ENCODE measurements at regions not wholly inside any gene's neighbourhood (a gene's known extent, or its start where the extent isn't known, plus 50 kb on each side); places are given as distances from the start of the nearest gene placed in this dataset.

GRCh38 chr7:106535234-106535932 is 125.6 kb downstream of the CCDC71L start:
- TF ChIP-seq USF1 (IDR thresholded peaks at IDR 0.05) (no peak), ZBTB7A (IDR thresholded peaks at IDR 0.05; ENCODE audit: low read depth) (no peak), EP300 (IDR thresholded peaks at IDR 0.05; ENCODE audit: borderline replicate concordance) (no peak), FOXM1 (IDR thresholded peaks at IDR 0.05; ENCODE audit: borderline replicate concordance, low read depth) (no peak), REST (IDR thresholded peaks at IDR 0.05; ENCODE audit: low read depth) (no peak), CEBPB (IDR thresholded peaks at IDR 0.05) (no peak), NFIC (IDR thresholded peaks at IDR 0.05) (no peak), EGR1 (IDR thresholded peaks at IDR 0.05) (no peak), TEAD4 (IDR thresholded peaks at IDR 0.05) (no peak)

- TF ChIP-seq ZBTB7A (IDR thresholded peaks at IDR 0.05; ENCODE audit: low read depth), result no peak
Measured at GRCh38 chr7:106534271-106534846, 126.6 kb downstream of the CCDC71L start.

DNA sequence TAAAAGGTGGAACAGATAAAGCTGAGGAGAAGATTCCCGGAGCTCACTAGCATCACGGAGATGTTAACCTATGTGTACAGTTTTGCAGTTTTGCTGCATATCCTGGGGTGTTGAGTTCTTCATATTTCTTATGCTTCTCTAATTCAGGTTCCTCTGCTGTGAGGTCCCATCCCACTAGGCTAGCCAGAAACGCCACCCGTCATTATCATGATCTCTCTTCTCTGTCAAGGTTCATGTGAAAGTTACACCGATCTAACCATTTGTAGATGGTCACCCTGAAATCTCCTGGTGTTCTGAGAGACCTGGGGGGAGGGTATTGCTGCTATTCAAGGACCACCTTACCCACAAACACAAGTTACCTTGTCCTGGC is 136.3 kb downstream of the CCDC71L start:
- TF ChIP-seq FOXM1 (IDR thresholded peaks at IDR 0.05; ENCODE audit: borderline replicate concordance, low read depth) (no peak), TCF12 (IDR thresholded peaks at IDR 0.05; ENCODE audit: low read depth) (no peak), ZBTB7A (IDR thresholded peaks at IDR 0.05; ENCODE audit: low read depth) (no peak), RAD21 (IDR thresholded peaks at IDR 0.05; ENCODE audit: low read depth) (no peak), TAF1 (IDR thresholded peaks at IDR 0.05; ENCODE audit: low read depth) (no peak), MAX (IDR thresholded peaks at IDR 0.05) (no peak), CREB1 (IDR thresholded peaks at IDR 0.05; ENCODE audit: low read depth) (no peak), EGR1 (IDR thresholded peaks at IDR 0.05) (no peak), USF1 (IDR thresholded peaks at IDR 0.05) (no peak), YY1 (IDR thresholded peaks at IDR 0.05; ENCODE audit: low read depth) (no peak), NFIC (IDR thresholded peaks at IDR 0.05) (no peak), CEBPB (IDR thresholded peaks at IDR 0.05) (no peak), EP300 (IDR thresholded peaks at IDR 0.05; ENCODE audit: borderline replicate concordance) (no peak), REST (IDR thresholded peaks at IDR 0.05; ENCODE audit: low read depth) (no peak), TEAD4 (IDR thresholded peaks at IDR 0.05) (no peak)

DNA sequence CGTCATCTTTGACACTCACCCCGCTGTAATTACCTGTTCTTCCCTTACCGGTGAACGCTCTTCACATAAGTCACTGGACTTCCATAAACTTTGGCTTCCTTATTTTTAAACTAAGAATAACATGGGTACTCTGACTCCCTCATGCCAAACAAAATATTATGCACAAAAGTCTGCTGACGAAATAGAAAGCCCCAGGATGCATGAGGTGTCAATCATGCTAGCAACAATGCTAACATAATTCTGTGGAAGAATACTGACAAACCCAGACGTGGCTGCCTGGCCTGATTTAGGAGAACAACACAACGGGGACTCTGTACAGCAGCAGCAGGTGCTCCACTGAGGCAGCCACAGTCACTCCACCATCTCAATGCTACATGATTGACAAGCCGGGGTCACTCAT is 137.5 kb downstream of the CCDC71L start:
- TF ChIP-seq MAX (IDR thresholded peaks at IDR 0.05), result no peak
- no peak for TF ChIP-seq USF1 (IDR thresholded peaks at IDR 0.05)
- TF ChIP-seq RAD21 (IDR thresholded peaks at IDR 0.05; ENCODE audit: low read depth), result no peak
- no peak for TF ChIP-seq NFIC (IDR thresholded peaks at IDR 0.05)
- no peak for TF ChIP-seq TEAD4 (IDR thresholded peaks at IDR 0.05)
- TF ChIP-seq REST (IDR thresholded peaks at IDR 0.05; ENCODE audit: low read depth), result no peak
- no peak for TF ChIP-seq YY1 (IDR thresholded peaks at IDR 0.05; ENCODE audit: low read depth)
- no peak for TF ChIP-seq CREB1 (IDR thresholded peaks at IDR 0.05; ENCODE audit: low read depth)
- TF ChIP-seq CEBPB (IDR thresholded peaks at IDR 0.05), result no peak
- TF ChIP-seq TCF12 (IDR thresholded peaks at IDR 0.05; ENCODE audit: low read depth), result no peak
- no peak for TF ChIP-seq EGR1 (IDR thresholded peaks at IDR 0.05)
- no peak for TF ChIP-seq TAF1 (IDR thresholded peaks at IDR 0.05; ENCODE audit: low read depth)
- TF ChIP-seq FOXM1 (IDR thresholded peaks at IDR 0.05; ENCODE audit: borderline replicate concordance, low read depth), result no peak
- no peak for TF ChIP-seq EP300 (IDR thresholded peaks at IDR 0.05; ENCODE audit: borderline replicate concordance)
- no peak for TF ChIP-seq ZBTB7A (IDR thresholded peaks at IDR 0.05; ENCODE audit: low read depth)
